ENCODE measurements at regions not wholly inside any gene's neighbourhood (a gene's known extent, or its start where the extent isn't known, plus 50 kb on each side); places are given as distances from the start of the nearest gene placed in this dataset.

- no peaks in the 10 kb centered on the region for H3K9me3 Mint-ChIP-seq
These were observed 66.0 kb upstream of the STOX2 start for GRCh38 chr4:183838987-183839712.

GRCh38 chr4:183840311-183840710, 64.8 kb upstream of the STOX2 start:
- H3K9me3 ChIP-seq (ENCODE audit: low read depth): no peaks in the 10 kb centered on the region
- Mint-ChIP-seq H3K4me3 (no peak overlapping the region), H3K27me3 (ENCODE audit: insufficient read depth, low read depth) (peaks cover 7% of the 10 kb centered on the region), H3K27ac (no peak overlapping the region), H3K36me3 (no peaks in the 10 kb centered on the region), H3K9me3 (no peaks in the 10 kb centered on the region), H3K4me1 (peaks cover 13% of the 10 kb centered on the region)
- TF ChIP-seq CTCF (IDR thresholded peaks at IDR 0.05) (peak; percentile 97), EZH2phosphoT487 (IDR thresholded peaks at IDR 0.05) (no peak), EZH2 (IDR thresholded peaks at IDR 0.05) (no peak)
- no peaks in the 10 kb centered on the region for H3F3A ChIP-seq (ENCODE audit: low read depth)
- H3K27me3 ChIP-seq: no peaks in the 10 kb centered on the region
- H3K4me3 ChIP-seq: no peak overlapping the region
- no peaks in the 10 kb centered on the region for H3K4me1 ChIP-seq
- H3K36me3 ChIP-seq: no peaks in the 10 kb centered on the region
- H2AFZ ChIP-seq (replicated peaks): peak overlapping the region; percentile 65
- H3K4me2 ChIP-seq: no peak overlapping the region
- peak; percentile 93 for DNase-seq (ENCODE audit: low spot score)
- no peaks in the 10 kb centered on the region for H3K79me2 ChIP-seq (ENCODE audit: low read depth)
- H3K27ac ChIP-seq: no peak overlapping the region
- no peak overlapping the region for H3K9ac ChIP-seq
- H4K20me1 ChIP-seq (ENCODE audit: low read depth): no peaks in the 10 kb centered on the region

More at GRCh38 chr4:183838987-183839712, 66.0 kb upstream of the STOX2 start:
- Histone ChIP-seq H3K9me3 (ENCODE audit: low read depth) (no peaks in the 10 kb centered on the region), H3K27me3 (no peaks in the 10 kb centered on the region), H3K36me3 (no peaks in the 10 kb centered on the region), H3K27ac (no peak overlapping the region), H3K79me2 (ENCODE audit: low read depth) (no peaks in the 10 kb centered on the region), H3K4me3 (no peak overlapping the region), H3K9ac (no peak overlapping the region), H3K4me2 (no peak overlapping the region), H3F3A (ENCODE audit: low read depth) (no peaks in the 10 kb centered on the region), H4K20me1 (ENCODE audit: low read depth) (no peaks in the 10 kb centered on the region), H3K4me1 (no peaks in the 10 kb centered on the region), H2AFZ (replicated peaks) (no peak overlapping the region)
- H3K4me3 Mint-ChIP-seq: no peak overlapping the region
- H3K27ac Mint-ChIP-seq: peak overlapping the region; percentile 72
- H3K27me3 Mint-ChIP-seq (ENCODE audit: insufficient read depth, low read depth): peaks cover 7% of the 10 kb centered on the region
- peak; percentile 45 for DNase-seq (ENCODE audit: low spot score)
- H3K4me1 Mint-ChIP-seq: peaks cover 13% of the 10 kb centered on the region
- peak; percentile 45 for TF ChIP-seq CTCF (IDR thresholded peaks at IDR 0.05)
- no peak for TF ChIP-seq EZH2 (IDR thresholded peaks at IDR 0.05)
- H3K36me3 Mint-ChIP-seq: no peaks in the 10 kb centered on the region

GRCh38 chr4:183841001-183841400, 64.1 kb upstream of the STOX2 start:
- Histone ChIP-seq H3K36me3 (no peaks in the 10 kb centered on the region), H3K4me3 (no peak overlapping the region), H3K9ac (no peak overlapping the region), H4K20me1 (ENCODE audit: low read depth) (no peaks in the 10 kb centered on the region), H3K4me2 (no peak overlapping the region), H3K27ac (no peak overlapping the region), H3K4me1 (no peaks in the 10 kb centered on the region), H3K27me3 (no peaks in the 10 kb centered on the region), H2AFZ (replicated peaks) (no peak overlapping the region), H3F3A (ENCODE audit: low read depth) (no peaks in the 10 kb centered on the region), H3K79me2 (ENCODE audit: low read depth) (no peaks in the 10 kb centered on the region), H3K9me3 (ENCODE audit: low read depth) (no peaks in the 10 kb centered on the region)
- Mint-ChIP-seq H3K27ac (no peak overlapping the region), H3K4me3 (no peak overlapping the region), H3K36me3 (no peaks in the 10 kb centered on the region), H3K9me3 (peaks cover under 1% of the 10 kb centered on the region), H3K27me3 (ENCODE audit: insufficient read depth, low read depth) (peaks cover 7% of the 10 kb centered on the region), H3K4me1 (peaks cover 13% of the 10 kb centered on the region)
- DNase-seq (ENCODE audit: low spot score): no peak
- TF ChIP-seq EZH2phosphoT487 (IDR thresholded peaks at IDR 0.05): no peak
- no peak for TF ChIP-seq CTCF (IDR thresholded peaks at IDR 0.05)
- no peak for TF ChIP-seq EZH2 (IDR thresholded peaks at IDR 0.05)
